PC-9 (cell line): ENCODE measurements at regions not wholly inside any gene's neighbourhood (a gene's known extent, or its start where the extent isn't known, plus 50 kb on each side); places are given as distances from the start of the nearest gene placed in this dataset.

Source experiments
- BruUV-seq: library from RNA; stranded (reverse); fragments of 400-500 nt; replicated peaks from 2 replicates; lab custom pipeline; 2021; lab: Mats Ljungman, UMichigan
- CTCF ChIA-PET: fragments of 300-600 bp; sonication (Branson Sonifier 250); formaldehyde crosslinking; loops from one replicate; lab custom pipeline; 2022; ENCODE audit warnings: antibody characterized with exemption; lab: Charles Lee
- POLR2A ChIA-PET: fragments of 300-600 bp; sonication (Branson Sonifier 250); formaldehyde crosslinking; loops from one replicate; lab custom pipeline; 2022; ENCODE audit warnings: antibody characterized with exemption; ENCODE audit not compliant: unreplicated experiment; lab: Charles Lee
- DNase-seq, 2 experiments: peaks; one replicate each; pipeline versions ENCODE4 v3.0.0 to v3.0.0-alpha.2; 2015 to 2022; ENCODE audit warnings: mixed read lengths in 1 of 2
- H2AFZ ChIP-seq: fragments of 200-600 bp; sonication (generic); 2 replicates; pipeline ENCODE4 v1.8.1; 2017; ENCODE audit warnings: antibody characterized with exemption
- H3F3A ChIP-seq: fragments of 200-600 bp; sonication (generic); 2 replicates; pipeline ENCODE4 v1.8.1; 2017; ENCODE audit warnings: antibody characterized with exemption, mild to moderate bottlenecking, low read depth; ENCODE audit not compliant: insufficient read depth
- H3K27ac ChIP-seq: fragments of 200-600 bp; sonication (generic); 2 replicates; pipeline ENCODE4 v1.6.1; 2016; ENCODE audit warnings: mixed run types
- H3K27me3 ChIP-seq: fragments of 200-600 bp; sonication (generic); 2 replicates; pipeline ENCODE4 v1.6.1; 2016; ENCODE audit warnings: low read depth, mixed run types; ENCODE audit not compliant: insufficient read depth
- H3K36me3 ChIP-seq: fragments of 200-600 bp; sonication (generic); 2 replicates; pipeline ENCODE4 v1.6.1; 2016; ENCODE audit warnings: low read depth, mixed run types
- H3K4me1 ChIP-seq: fragments of 200-600 bp; sonication (generic); replicated peaks from 2 replicates; pipeline ENCODE4 v1.6.1; 2016; ENCODE audit warnings: mixed run types; ENCODE audit not compliant: insufficient read depth
- H3K4me2 ChIP-seq: fragments of 200-600 bp; sonication (generic); 2 replicates; pipeline ENCODE4 v1.6.1; 2017; ENCODE audit warnings: mixed run types
- H3K4me3 ChIP-seq: fragments of 200-600 bp; sonication (generic); 2 replicates; pipeline ENCODE4 v1.6.1; 2016; ENCODE audit warnings: mixed run types
- H3K79me2 ChIP-seq: fragments of 200-600 bp; sonication (generic); 2 replicates; pipeline ENCODE4 v1.6.1; 2017; ENCODE audit warnings: low read depth, mixed run types
- H3K9me2 ChIP-seq: fragments of 200-600 bp; sonication (generic); 2 replicates; pipeline ENCODE4 v1.8.1; 2017; ENCODE audit warnings: mild to moderate bottlenecking; ENCODE audit not compliant: insufficient read depth
- H3K9me3 ChIP-seq: fragments of 200-600 bp; sonication (generic); 2 replicates; pipeline ENCODE4 v1.8.1; 2016; ENCODE audit warnings: low read depth; ENCODE audit not compliant: insufficient read depth
- H4K20me1 ChIP-seq: fragments of 200-600 bp; sonication (generic); 2 replicates; pipeline ENCODE4 v1.8.1; 2017; ENCODE audit not compliant: insufficient read depth
- CTCF ChIP-seq: fragments of 200-600 bp; sonication (generic); conservative IDR thresholded peaks from 2 replicates; pipeline ENCODE4 v1.6.1; 2017; ENCODE audit warnings: mixed run types, antibody characterized with exemption, mild to moderate bottlenecking, moderate library complexity
- EZH2 ChIP-seq: fragments of 200-600 bp; sonication (generic); IDR thresholded peaks from 2 replicates; pipeline ENCODE4 v1.8.0; 2017; ENCODE audit warnings: antibody characterized with exemption, low read depth
- intact Hi-C: fragments of 100-400 bp; cut with micrococcal nuclease; formaldehyde crosslinking; loops from one replicate; pipeline ENCODE4 v1.10.0; 2022; ENCODE audit not compliant: unreplicated experiment

- H3K36me3 ChIP-seq = no peaks in the 10 kb centered on the region
- H3K9me3 ChIP-seq = no peaks in the 10 kb centered on the region
- BruUV-seq = no TSS peak
These were observed 211.8 kb upstream of the PPP2R2D start for GRCh38 chr10:131689016-131689415.

GRCh38 chr10:131689486-131689885 lies 211.3 kb upstream of the PPP2R2D start:
- H2AFZ ChIP-seq = no peak overlapping the region
- H3K27me3 ChIP-seq = peaks cover 27% of the 10 kb centered on the region
- ChIA-PET CTCF (no interaction called here), POLR2A (no interaction called here)
- no peak overlapping the region for H3K4me3 ChIP-seq
- no peaks in the 10 kb centered on the region for H3K9me3 ChIP-seq
- no peaks in the 10 kb centered on the region for H3F3A ChIP-seq
- no peaks in the 10 kb centered on the region for H3K79me2 ChIP-seq
- no peak overlapping the region for H3K27ac ChIP-seq
- no peak overlapping the region for H3K4me2 ChIP-seq
- intact Hi-C loops = no loop called here
- no peaks in the 10 kb centered on the region for H3K9me2 ChIP-seq
- H3K4me1 ChIP-seq = no peaks in the 10 kb centered on the region
- TF ChIP-seq CTCF = no peak
- TF ChIP-seq EZH2 = no peak
- no peaks in the 10 kb centered on the region for H3K36me3 ChIP-seq
- no peak for DNase-seq
- H4K20me1 ChIP-seq = no peaks in the 10 kb centered on the region
- BruUV-seq = no TSS peak

More at GRCh38 chr10:131689016-131689415, 211.8 kb upstream of the PPP2R2D start:
- no peaks in the 10 kb centered on the region for H4K20me1 ChIP-seq
- ChIA-PET CTCF (no interaction called here), POLR2A (no interaction called here)
- no peaks in the 10 kb centered on the region for H3K4me1 ChIP-seq
- H3K79me2 ChIP-seq = no peaks in the 10 kb centered on the region
- TF ChIP-seq EZH2 (no peak), CTCF (no peak)
- peaks cover 30% of the 10 kb centered on the region for H3K27me3 ChIP-seq
- H2AFZ ChIP-seq = no peak overlapping the region
- H3K4me3 ChIP-seq = no peak overlapping the region
- no peak overlapping the region for H3K27ac ChIP-seq
- H3F3A ChIP-seq = no peaks in the 10 kb centered on the region
- no peak for DNase-seq
- H3K4me2 ChIP-seq = no peak overlapping the region
- no peaks in the 10 kb centered on the region for H3K9me2 ChIP-seq
- intact Hi-C loops = no loop called here

GRCh38 chr10:131689954-131690757 lies 210.7 kb upstream of the PPP2R2D start:
- Histone ChIP-seq H2AFZ (no peak overlapping the region), H3F3A (no peaks in the 10 kb centered on the region), H3K79me2 (no peaks in the 10 kb centered on the region), H3K27me3 (peaks cover 27% of the 10 kb centered on the region), H3K4me1 (no peaks in the 10 kb centered on the region), H3K36me3 (no peaks in the 10 kb centered on the region), H3K9me2 (no peaks in the 10 kb centered on the region), H3K9me3 (no peaks in the 10 kb centered on the region), H4K20me1 (no peaks in the 10 kb centered on the region), H3K4me3 (no peak overlapping the region), H3K27ac (no peak overlapping the region), H3K4me2 (no peak overlapping the region)
- TF ChIP-seq CTCF (no peak), EZH2 (no peak)
- BruUV-seq = no TSS peak
- intact Hi-C loops = no loop called here
- ChIA-PET CTCF (no interaction called here), POLR2A (no interaction called here)
- no peak for DNase-seq
